Activated naive CD4-positive, alpha-beta T cell treated with anti-CD3 and anti-CD28 coated beads, Interleukin-2, amount 10 ng/mL, durations not matched to agents 7 days and 5 days (primary cell): ENCODE measurements at regions not wholly inside any gene's neighbourhood (a gene's known extent, or its start where the extent isn't known, plus 50 kb on each side); places are given as distances from the start of the nearest gene placed in this dataset.
A peak's percentile ranks its signal among the peaks of the same experiment; 100 is the strongest.

ENCODE experiments used
- CTCF ChIA-PET: fragments of 350-600 bp; sonication (Branson Sonifier 250); formaldehyde crosslinking; loops from one replicate; lab custom pipeline; 2021; ENCODE audit warnings: antibody characterized with exemption; lab: Charles Lee
- DNase-seq: peaks from one replicate; pipeline ENCODE4 v3.0.0-alpha.2; 2020
- H3K27ac Mint-ChIP-seq: one replicate; pipeline ENCODE4 v1.8.0; 2021; ENCODE audit warnings: mild to moderate bottlenecking, moderate library complexity, mixed read lengths
- H3K27me3 Mint-ChIP-seq: one replicate; pipeline ENCODE4 v1.8.0; 2021; ENCODE audit warnings: mild to moderate bottlenecking, mixed read lengths
- H3K36me3 Mint-ChIP-seq: one replicate; pipeline ENCODE4 v1.8.0; 2021; ENCODE audit warnings: mixed read lengths
- H3K4me1 Mint-ChIP-seq: one replicate; pipeline ENCODE4 v1.8.0; 2021; ENCODE audit warnings: mixed read lengths
- H3K4me3 Mint-ChIP-seq: one replicate; pipeline ENCODE4 v1.8.0; 2021; ENCODE audit warnings: mild to moderate bottlenecking, moderate library complexity, mixed read lengths
- H3K9me3 Mint-ChIP-seq: one replicate; pipeline ENCODE4 v1.8.0; 2021; ENCODE audit warnings: mixed read lengths

DNA sequence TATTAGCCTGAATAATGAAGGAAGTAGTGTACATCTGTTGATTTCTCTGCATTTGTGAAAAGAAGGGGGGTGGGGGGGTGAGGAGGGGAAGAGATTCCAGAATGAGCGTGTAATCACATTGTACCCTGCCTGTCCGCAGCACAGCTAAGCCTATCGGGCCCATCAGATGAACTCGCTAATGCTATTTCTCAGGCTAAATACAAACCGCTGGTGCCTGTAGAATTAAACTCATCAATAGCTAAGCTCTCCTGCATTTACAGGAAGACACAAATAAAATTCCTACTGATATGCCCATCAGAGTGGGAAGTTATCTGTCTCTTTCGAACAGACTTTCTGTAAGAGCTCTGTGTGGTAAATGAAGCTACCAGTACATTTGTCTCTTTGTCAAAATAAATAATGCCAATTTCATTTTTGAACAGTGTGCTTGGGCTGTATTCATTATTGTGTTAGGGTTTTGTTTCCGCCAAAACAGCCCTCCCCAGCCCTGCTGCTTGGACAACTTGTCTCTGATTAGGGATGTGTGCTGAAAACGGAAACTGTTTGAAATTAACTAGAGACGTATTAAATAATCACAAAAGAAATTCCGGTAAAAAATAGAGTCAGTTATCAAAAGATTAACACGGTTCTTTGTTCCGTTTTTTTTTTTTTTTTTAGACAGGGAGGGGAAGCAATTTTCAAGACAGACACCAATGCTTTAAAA lies 305.4 kb downstream of the TTLL7 start:
- H3K4me1 Mint-ChIP-seq = peaks cover 26% of the 10 kb centered on the region
- peak overlapping the region; percentile 76 for H3K27ac Mint-ChIP-seq
- H3K9me3 Mint-ChIP-seq = peaks cover 13% of the 10 kb centered on the region
- H3K4me3 Mint-ChIP-seq = peak overlapping the region; percentile 81
- CTCF ChIA-PET = no interaction called here
- no peak for DNase-seq
- H3K36me3 Mint-ChIP-seq = no peaks in the 10 kb centered on the region
- peaks cover 14% of the 10 kb centered on the region for H3K27me3 Mint-ChIP-seq

DNA sequence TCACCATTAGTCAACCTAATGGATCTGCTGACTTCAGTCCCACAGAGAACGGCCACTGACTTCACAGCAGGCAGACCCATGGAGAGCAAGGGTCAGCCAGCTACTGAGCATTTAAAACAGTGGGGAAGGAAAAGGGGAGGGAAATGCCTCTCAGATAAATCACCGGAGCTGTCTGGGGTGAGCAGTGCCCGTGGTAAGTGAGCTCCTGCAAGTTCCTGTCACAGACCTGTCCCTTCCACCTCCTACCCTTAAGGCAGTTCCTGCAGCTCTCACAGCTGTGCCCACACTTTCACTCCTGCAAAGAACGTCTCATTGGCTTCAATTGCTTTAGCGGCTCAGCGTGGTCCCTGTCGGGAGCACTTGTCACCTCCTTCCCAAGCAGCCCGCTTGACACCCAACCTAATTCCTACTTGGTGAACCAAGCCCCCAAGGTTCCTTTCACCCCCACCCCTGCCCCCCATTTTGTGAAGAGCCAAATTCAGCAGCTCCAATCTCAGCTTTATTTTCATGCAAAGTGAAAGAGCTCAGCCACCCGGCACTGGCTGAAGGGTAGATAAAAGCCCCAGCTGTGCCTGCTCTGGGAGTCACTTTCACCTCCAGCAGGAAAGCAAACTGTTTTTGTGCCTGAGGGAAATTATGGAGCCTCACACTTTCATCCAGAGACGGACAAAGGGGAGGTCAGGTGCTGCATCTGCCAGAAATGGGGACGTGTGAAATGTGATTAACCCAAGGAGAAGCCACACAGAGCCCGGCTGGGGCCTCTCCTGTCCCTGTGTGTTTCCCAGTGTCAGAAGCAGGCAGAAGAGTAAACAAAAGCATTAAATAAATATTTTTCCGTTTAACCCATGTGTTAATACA lies 306.2 kb downstream of the TTLL7 start:
- peak; percentile 58 for DNase-seq
- H3K4me3 Mint-ChIP-seq = peak overlapping the region; percentile 81
- peak overlapping the region; percentile 76 for H3K27ac Mint-ChIP-seq
- H3K36me3 Mint-ChIP-seq = no peaks in the 10 kb centered on the region
- peaks cover 14% of the 10 kb centered on the region for H3K27me3 Mint-ChIP-seq
- peaks cover 26% of the 10 kb centered on the region for H3K4me1 Mint-ChIP-seq
- CTCF ChIA-PET = no interaction called here
- peaks cover 17% of the 10 kb centered on the region for H3K9me3 Mint-ChIP-seq

DNA sequence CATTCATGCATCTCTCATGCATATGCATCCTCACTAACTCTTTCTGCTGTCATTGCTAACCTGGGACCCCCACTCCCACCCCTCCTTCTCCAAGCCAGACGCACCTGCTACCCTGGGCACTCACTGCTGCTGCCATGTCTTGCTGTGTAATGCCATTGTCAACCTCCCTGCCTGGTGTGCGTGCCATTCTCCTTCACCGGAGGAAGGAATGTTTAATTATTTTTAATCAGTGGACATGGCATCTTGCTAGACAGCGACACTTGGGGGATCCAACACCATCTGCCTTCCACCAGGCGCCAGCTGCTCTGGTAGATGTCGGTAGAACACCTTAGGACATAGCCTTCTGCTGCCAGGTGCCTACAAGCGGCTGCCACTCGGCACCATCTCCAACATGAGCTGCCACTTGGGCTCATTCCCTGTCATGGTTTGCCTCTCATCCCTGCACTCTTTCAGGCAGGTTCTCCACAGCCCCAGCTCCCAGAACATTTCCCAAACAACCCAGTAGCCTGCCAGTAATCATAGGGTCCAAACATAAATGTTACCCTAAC lies 306.9 kb downstream of the TTLL7 start:
- no peak for DNase-seq
- H3K27ac Mint-ChIP-seq = peak overlapping the region; percentile 47
- CTCF ChIA-PET = no interaction called here
- peaks cover 19% of the 10 kb centered on the region for H3K9me3 Mint-ChIP-seq
- H3K4me1 Mint-ChIP-seq = peaks cover 26% of the 10 kb centered on the region
- H3K36me3 Mint-ChIP-seq = no peaks in the 10 kb centered on the region
- peaks cover 14% of the 10 kb centered on the region for H3K27me3 Mint-ChIP-seq
- H3K4me3 Mint-ChIP-seq = peak overlapping the region; percentile 81

DNA sequence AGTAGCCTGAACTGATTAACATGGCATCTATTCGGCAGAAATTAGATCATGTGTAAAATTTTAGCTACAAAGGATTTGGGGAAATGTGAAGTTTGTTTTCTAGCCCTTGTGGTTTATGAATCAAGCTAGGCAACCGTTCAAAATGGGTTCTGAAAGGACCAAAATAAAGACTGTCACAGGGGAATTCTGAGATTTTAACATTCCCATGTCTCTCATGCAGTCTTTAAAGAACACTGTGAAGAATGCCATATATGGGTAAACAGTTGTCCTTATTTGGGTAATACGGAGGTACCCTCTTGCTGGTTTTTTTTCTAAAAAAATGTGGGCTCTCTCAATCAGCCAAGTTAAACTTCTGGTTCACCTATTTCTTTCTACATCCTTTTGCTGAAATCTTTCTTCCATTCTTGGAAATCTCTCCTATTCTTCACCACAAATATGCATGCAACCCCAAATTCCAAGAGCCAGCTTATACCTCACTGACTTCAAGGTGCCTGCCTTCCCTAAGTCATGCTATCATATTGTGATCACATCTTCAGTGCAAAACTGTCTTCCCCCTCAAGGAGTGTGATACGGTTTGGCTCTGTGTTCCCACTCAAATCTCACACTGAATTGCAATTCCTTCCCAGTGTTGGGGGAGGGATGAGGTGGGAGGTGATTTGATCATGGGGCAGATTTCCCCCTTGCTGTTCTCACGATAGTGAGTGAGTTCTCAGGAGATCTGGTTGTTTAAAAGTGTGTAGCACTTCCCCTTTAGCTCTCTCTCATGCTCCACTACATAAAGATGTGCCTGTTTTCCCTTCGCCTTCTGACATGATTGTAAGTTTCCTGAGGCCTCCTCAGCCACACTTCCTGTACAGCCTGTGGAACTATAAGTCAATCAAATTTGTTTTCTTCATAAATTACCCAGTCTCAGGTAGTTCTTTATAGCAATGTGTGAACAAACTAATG lies 308.7 kb downstream of the TTLL7 start:
- H3K36me3 Mint-ChIP-seq = no peaks in the 10 kb centered on the region
- H3K9me3 Mint-ChIP-seq = peaks cover 19% of the 10 kb centered on the region
- H3K4me3 Mint-ChIP-seq = no peak overlapping the region
- peaks cover 14% of the 10 kb centered on the region for H3K27me3 Mint-ChIP-seq
- no peak overlapping the region for H3K27ac Mint-ChIP-seq
- CTCF ChIA-PET = no interaction called here
- DNase-seq = no peak
- H3K4me1 Mint-ChIP-seq = peaks cover 26% of the 10 kb centered on the region

DNA sequence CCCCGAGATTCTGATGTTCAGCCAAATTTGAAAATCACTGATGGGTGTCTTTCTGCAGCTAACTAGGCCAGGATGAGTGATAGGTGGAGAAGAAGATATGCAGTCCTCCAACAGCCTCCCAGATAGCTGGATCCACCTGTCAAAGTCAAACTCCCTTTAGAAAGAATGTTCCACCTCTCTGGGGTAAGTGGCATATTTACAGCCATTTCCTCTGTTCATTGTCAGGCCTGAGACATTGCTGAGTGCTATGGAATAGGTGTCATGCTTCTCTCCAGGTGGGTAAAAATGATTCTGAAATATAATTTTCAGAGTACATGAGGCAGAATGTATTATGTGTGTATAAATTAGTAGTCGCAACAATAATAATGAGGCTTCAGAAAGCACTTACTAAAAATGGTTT lies 316.8 kb downstream of the TTLL7 start:
- H3K4me3 Mint-ChIP-seq = no peak overlapping the region
- DNase-seq = no peak
- no peak overlapping the region for H3K27ac Mint-ChIP-seq
- CTCF ChIA-PET = no interaction called here
- no peaks in the 10 kb centered on the region for H3K36me3 Mint-ChIP-seq
- no peaks in the 10 kb centered on the region for H3K27me3 Mint-ChIP-seq
- no peaks in the 10 kb centered on the region for H3K4me1 Mint-ChIP-seq
- no peaks in the 10 kb centered on the region for H3K9me3 Mint-ChIP-seq

DNA sequence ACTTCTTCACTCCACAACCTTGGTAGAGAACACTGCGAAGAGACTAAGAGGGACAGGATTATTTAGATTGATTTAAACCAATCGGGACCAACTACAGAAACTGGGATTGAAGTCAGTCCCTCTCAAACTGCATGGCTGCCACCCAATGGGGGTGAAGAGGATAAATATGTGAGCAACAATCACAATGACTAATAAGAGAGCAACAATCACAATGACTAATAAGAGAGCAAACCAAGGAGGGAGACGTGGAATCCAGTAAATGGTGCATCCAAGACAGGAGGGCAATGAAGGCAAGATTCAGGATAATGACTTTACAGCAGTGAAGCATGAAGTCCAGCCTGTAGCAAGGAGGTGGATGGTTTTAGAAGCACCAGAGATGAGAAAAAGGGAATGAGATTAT lies 322.8 kb downstream of the TTLL7 start:
- no peaks in the 10 kb centered on the region for H3K27me3 Mint-ChIP-seq
- H3K9me3 Mint-ChIP-seq = peaks cover 1% of the 10 kb centered on the region
- CTCF ChIA-PET = no interaction called here
- no peaks in the 10 kb centered on the region for H3K36me3 Mint-ChIP-seq
- no peaks in the 10 kb centered on the region for H3K4me1 Mint-ChIP-seq
- H3K4me3 Mint-ChIP-seq = no peak overlapping the region
- DNase-seq = no peak
- no peak overlapping the region for H3K27ac Mint-ChIP-seq

DNA sequence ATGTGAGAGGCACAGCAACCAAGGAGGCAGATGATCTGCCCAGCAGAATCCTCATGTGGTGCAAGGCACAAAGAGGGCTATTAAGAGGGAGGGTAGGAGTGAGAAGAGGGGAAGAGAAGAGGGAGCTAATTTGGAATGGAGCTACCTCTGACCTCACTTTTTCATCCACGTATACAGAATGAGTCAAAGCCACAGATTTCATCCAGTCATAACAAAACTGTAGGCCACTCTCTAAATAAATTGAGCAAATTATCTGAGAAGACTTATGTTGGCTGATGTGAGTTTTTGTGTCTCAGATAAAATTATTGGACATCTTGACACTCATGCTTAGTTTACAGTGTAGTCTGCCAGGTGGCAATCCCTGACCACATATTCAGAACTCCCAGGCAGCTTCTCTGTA lies 325.6 kb downstream of the TTLL7 start:
- H3K27ac Mint-ChIP-seq = no peak overlapping the region
- CTCF ChIA-PET = no interaction called here
- no peak overlapping the region for H3K4me3 Mint-ChIP-seq

DNA sequence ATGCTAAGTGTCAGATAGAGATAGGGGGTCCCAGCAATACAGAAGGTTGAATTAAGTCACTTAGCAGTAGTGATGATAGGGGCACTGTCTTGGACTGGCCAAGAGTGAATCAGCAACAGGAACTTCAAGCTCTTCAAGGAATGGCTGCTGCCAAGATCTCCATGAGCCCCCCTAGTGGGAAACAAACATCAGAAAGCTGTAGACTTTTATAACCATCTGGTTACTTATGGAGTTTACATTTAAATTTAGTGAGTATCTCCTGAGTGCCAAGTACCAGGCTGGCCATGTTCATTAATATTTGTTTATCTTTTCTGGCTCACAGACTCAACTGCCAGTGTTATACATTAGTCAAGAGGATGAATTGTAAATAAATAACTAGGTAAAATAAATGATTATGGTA lies 327.3 kb downstream of the TTLL7 start:
- Mint-ChIP-seq H3K9me3 (peaks cover 7% of the 10 kb centered on the region), H3K36me3 (peaks cover 2% of the 10 kb centered on the region)

More for the DNA sequence above, 325.6 kb downstream of the TTLL7 start:
- no peaks in the 10 kb centered on the region for H3K4me1 Mint-ChIP-seq
- no peaks in the 10 kb centered on the region for H3K27me3 Mint-ChIP-seq
- H3K36me3 Mint-ChIP-seq = peaks cover 2% of the 10 kb centered on the region
- peaks cover 7% of the 10 kb centered on the region for H3K9me3 Mint-ChIP-seq
- no peak for DNase-seq

DNA sequence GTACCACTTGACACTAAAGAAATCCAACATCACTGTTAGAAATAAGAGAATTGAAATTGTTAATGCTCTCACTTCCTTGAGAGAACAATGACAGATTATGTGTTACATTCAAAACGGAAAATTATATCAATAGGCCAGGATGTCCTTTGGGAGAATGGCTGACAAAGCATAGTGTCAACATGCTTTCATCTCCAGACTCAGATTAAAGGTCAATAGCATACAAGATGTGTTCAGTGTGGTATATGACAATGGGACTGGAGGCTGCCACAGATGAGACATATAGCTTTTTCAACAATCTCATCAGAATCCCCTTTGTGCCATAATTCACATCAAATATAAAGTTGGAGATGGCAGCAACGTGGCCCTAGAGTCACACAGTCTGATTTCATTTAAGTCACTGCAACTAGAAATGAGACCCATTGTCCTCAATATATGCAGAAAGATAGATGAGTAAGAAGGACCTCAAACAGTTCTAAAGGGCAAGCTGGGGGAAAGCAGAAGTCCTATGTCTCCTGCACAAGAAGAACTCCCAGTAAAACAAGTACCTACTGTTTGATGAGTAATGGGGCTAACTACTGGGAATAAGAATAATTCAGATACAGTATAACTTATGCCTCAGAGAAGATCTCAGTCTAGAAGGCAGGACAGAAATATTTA lies 327.9 kb downstream of the TTLL7 start:
- peaks cover 7% of the 10 kb centered on the region for H3K9me3 Mint-ChIP-seq
- no peaks in the 10 kb centered on the region for H3K27me3 Mint-ChIP-seq
- DNase-seq = no peak
- peaks cover 2% of the 10 kb centered on the region for H3K36me3 Mint-ChIP-seq
- no peak overlapping the region for H3K4me3 Mint-ChIP-seq
- CTCF ChIA-PET = no interaction called here
- no peaks in the 10 kb centered on the region for H3K4me1 Mint-ChIP-seq
- no peak overlapping the region for H3K27ac Mint-ChIP-seq

More for the DNA sequence above, 327.3 kb downstream of the TTLL7 start:
- no peaks in the 10 kb centered on the region for H3K4me1 Mint-ChIP-seq
- no peak overlapping the region for H3K27ac Mint-ChIP-seq
- H3K27me3 Mint-ChIP-seq = no peaks in the 10 kb centered on the region
- CTCF ChIA-PET = no interaction called here
- H3K4me3 Mint-ChIP-seq = no peak overlapping the region
- DNase-seq = no peak

DNA sequence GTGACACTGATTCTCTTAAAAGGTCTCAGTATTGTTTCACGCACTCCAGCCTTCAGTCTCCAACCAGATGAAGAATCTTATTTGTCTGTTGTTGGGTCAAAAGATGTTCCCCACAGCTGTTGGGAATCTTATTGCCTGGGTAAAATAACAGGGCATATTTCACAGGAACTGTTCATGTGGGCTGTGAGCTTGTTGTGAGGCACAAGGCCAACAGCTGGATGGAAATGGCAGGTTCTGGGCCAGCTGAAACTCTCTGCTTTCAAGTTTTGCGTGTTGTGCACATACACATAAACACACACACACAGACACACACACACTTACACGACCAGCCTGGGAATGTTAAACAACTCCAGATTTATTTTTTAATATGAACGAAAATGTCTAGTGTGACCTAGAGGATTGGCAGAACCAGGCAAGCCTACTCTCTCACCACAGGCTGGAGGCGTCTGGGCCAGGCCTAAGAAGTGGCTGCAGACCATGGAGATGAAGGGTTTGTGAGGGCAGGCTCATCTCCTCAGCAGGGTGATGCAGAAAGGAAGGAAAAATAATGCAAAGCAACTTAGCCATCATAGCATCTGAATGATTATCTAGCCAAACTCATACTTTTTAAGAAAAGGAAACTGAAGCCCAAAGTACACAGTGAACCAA lies 357.0 kb downstream of the TTLL7 start:
- H3K4me3 Mint-ChIP-seq = no peak overlapping the region
- H3K36me3 Mint-ChIP-seq = no peaks in the 10 kb centered on the region
- no peaks in the 10 kb centered on the region for H3K27me3 Mint-ChIP-seq
- H3K4me1 Mint-ChIP-seq = peaks cover 15% of the 10 kb centered on the region
- DNase-seq = no peak
- peaks cover 3% of the 10 kb centered on the region for H3K9me3 Mint-ChIP-seq
- CTCF ChIA-PET = no interaction called here
- peak overlapping the region; percentile 47 for H3K27ac Mint-ChIP-seq

DNA sequence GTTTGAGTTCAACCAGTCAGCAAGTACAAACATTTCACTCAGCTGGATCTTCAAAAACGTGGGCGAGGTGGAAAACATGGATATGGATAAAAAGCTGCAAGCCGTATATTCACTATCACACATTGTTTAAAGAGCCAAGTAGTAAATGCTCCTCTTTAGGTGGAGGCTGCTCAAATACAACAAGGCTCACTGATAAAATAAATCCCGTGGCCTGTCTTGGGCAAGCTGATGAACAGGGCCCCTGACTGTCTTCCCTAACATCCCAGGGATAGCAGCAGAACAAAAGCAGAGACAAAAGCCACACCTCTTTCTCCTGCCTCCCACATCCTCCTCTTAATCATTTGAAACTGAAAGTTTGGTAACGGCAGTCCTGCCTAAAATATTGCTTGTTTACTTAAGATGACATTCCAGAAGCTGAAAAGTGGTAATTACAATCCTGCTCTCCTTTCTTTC lies 357.7 kb downstream of the TTLL7 start:
- H3K9me3 Mint-ChIP-seq = peaks cover 3% of the 10 kb centered on the region

DNA sequence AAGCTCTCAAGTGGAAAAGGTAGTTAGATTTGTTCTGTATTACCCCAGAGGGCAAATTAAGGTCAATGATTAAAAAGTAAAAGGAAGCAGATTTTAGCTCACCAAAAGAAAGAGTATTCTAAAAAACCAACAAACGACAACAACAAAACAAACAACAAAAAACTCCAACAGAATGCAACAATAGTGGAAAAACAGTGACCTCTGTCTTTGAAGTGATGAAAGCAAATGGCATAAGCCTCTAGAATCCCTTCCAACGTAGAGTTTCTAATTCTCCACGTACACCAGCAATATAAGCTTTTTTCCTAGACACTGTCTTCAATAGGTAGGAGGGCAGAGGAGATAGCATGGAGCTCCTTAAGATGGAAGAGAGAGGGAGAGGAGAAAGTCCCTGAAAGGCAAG lies 359.1 kb downstream of the TTLL7 start:
- DNase-seq = no peak
- Mint-ChIP-seq H3K27me3 (peaks cover 4% of the 10 kb centered on the region), H3K4me1 (peaks cover 15% of the 10 kb centered on the region), H3K27ac (no peak overlapping the region), H3K36me3 (no peaks in the 10 kb centered on the region), H3K9me3 (peaks cover 3% of the 10 kb centered on the region), H3K4me3 (no peak overlapping the region)
- CTCF ChIA-PET = no interaction called here

More for the DNA sequence above, 357.7 kb downstream of the TTLL7 start:
- H3K27me3 Mint-ChIP-seq = peaks cover 2% of the 10 kb centered on the region
- peaks cover 15% of the 10 kb centered on the region for H3K4me1 Mint-ChIP-seq
- H3K27ac Mint-ChIP-seq = peak overlapping the region; percentile 39
- CTCF ChIA-PET = no interaction called here
- H3K36me3 Mint-ChIP-seq = no peaks in the 10 kb centered on the region
- H3K4me3 Mint-ChIP-seq = peak overlapping the region; percentile 14
- DNase-seq = no peak

DNA sequence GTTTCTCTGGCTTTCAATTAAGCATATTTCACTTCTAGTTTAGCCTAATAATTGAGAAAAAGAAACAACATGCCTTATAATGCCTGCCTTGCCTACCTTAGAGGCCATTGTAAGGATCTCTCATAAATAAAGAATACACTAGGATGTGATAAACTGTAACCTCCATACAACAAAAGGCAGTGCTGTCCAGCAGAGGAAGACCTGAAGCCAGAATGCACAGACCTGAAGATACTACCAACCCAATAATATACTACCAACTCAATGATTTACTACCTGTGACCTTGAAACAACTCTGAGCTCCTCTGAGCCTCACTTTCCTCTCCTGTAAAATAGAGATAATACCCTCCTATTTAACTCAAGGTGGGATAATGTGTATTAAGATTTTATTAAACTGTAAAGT lies 361.3 kb downstream of the TTLL7 start:
- no peak overlapping the region for H3K27ac Mint-ChIP-seq
- no peak overlapping the region for H3K4me3 Mint-ChIP-seq
- H3K9me3 Mint-ChIP-seq = no peaks in the 10 kb centered on the region
- CTCF ChIA-PET = interaction anchor here (0.8 kb wide), 1 partner anchor 9 kb away, joined by 3 read pairs; no protein-coding TSS in a partner anchor
- H3K27me3 Mint-ChIP-seq = peaks cover 4% of the 10 kb centered on the region
- DNase-seq = no peak
- no peaks in the 10 kb centered on the region for H3K36me3 Mint-ChIP-seq
- H3K4me1 Mint-ChIP-seq = peaks cover 15% of the 10 kb centered on the region
